ENCODE measurements at regions not wholly inside any gene's neighbourhood (a gene's known extent, or its start where the extent isn't known, plus 50 kb on each side); places are given as distances from the start of the nearest gene placed in this dataset.

DNA sequence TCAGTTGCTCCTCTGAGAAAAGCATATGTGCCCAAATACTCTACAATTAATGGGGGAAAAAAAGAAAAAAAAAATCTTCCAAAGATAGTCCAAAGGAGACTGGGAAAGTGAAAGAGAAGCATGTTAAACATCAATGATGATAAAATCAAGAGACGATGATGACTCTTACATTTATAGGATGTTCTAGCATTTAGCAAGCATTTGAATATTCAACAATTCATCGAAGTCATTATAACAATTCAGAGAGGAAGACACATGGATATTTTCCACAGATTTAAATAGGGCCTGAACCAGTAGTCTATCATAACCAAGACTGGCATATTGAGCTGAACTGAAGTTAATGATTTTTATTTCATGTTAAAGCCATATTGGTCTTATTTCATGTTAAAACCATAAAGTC, 528.4 kb downstream of the INHBA start:
- TF ChIP-seq, protein P1, sequence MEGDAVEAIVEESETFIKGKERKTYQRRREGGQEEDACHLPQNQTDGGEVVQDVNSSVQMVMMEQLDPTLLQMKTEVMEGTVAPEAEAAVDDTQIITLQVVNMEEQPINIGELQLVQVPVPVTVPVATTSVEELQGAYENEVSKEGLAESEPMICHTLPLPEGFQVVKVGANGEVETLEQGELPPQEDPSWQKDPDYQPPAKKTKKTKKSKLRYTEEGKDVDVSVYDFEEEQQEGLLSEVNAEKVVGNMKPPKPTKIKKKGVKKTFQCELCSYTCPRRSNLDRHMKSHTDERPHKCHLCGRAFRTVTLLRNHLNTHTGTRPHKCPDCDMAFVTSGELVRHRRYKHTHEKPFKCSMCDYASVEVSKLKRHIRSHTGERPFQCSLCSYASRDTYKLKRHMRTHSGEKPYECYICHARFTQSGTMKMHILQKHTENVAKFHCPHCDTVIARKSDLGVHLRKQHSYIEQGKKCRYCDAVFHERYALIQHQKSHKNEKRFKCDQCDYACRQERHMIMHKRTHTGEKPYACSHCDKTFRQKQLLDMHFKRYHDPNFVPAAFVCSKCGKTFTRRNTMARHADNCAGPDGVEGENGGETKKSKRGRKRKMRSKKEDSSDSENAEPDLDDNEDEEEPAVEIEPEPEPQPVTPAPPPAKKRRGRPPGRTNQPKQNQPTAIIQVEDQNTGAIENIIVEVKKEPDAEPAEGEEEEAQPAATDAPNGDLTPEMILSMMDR (conservative IDR thresholded peaks at IDR 0.05; ENCODE audit: low read length) = no peak
- TF ChIP-seq EZH2phosphoT487 (IDR thresholded peaks at IDR 0.05; ENCODE audit: borderline replicate concordance) = no peak
